GM19328 (cell line): ENCODE measurements at regions not wholly inside any gene's neighbourhood (a gene's known extent, or its start where the extent isn't known, plus 50 kb on each side); places are given as distances from the start of the nearest gene placed in this dataset.
"Not testable (repeated sequence)": the region's sequence is repeated elsewhere in the genome, so short reads cannot be mapped to it uniquely, and the experiment has no call there.

ENCODE experiments used
- ATAC-seq: cut with Tn5 transposase; IDR thresholded peaks from one replicate; pipeline ENCODE4 v1.9.1; 2021; ENCODE audit warnings: mild to moderate bottlenecking, moderate library complexity; ENCODE audit not compliant: unreplicated experiment

DNA sequence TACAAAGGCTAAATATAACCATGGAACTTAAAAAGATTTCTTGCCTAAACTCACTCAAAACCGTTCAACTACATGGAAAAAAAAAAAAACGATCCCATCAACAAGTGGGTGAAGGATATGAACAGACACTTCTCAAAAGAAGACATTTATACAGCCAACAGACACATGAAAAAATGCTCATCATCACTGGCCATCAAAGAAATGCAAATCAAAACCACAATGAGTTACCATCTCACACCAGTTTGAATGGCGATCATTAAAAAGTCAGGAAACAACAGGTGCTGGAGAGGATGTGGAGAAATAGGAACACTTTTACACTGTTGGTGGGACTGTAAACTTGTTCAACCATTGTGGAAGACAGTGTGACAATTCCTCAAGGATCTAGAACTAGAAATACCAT lies 151.2 kb upstream of the SMIM30 start:
- ATAC-seq = not testable (repeated sequence)

DNA sequence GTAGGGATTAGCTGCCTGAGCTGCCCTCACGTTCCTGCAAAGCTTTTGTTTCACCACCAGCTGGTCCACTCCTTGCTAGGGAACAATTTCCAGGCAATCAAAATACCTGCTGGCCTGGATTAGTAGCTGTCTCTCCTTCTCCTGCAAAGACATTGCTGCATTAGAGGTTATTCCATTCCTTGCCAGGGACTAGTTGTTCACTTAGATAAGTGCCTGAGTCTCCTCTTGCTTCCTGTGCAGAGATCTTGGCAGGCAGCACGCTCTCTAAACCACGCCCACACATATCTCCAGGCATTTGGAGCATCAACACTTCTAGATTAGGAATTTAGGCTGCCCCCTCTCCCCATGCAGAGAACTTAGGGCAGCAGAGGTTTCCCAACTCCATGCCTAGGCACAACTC lies 150.4 kb upstream of the SMIM30 start:
- ATAC-seq = no peak

DNA sequence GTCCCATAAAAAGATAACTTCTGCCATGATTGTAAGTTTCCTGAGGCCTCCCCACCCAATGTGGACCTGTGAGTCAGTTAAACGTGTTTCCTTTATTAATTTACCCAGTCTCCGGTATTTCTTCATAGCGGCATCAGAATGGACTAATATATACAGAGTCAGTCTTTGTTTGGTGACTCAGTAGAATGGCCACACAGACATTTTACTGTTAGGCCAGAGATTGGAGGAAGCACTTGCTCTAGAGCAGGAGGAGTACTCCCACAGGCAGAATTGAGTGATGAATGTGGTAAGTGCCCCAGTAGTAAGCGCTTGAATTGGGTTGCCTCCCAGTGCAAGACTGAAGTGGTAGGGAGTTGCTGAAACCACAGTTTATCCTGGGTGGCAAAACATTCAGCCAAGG lies 149.5 kb upstream of the SMIM30 start:
- ATAC-seq = no peak

DNA sequence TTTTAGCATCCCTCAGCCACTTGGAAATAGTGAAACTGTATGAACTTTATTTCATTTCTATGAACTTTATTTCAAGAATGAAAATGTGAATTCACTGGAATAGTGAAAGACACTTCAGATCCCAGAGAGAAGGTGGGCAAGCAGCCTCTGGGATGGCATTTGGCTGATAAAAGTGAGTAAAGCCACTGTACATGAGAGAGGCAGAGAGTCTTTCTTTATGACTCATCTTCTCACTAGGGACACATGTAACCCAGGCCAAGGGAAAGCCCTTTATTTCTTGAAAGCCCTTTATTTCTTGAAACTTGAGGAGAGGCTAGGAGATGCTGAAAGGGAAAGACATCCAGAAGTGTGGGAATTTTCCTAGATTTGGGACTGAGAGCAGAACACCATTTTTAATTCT lies 148.9 kb upstream of the SMIM30 start:
- no peak for ATAC-seq

DNA sequence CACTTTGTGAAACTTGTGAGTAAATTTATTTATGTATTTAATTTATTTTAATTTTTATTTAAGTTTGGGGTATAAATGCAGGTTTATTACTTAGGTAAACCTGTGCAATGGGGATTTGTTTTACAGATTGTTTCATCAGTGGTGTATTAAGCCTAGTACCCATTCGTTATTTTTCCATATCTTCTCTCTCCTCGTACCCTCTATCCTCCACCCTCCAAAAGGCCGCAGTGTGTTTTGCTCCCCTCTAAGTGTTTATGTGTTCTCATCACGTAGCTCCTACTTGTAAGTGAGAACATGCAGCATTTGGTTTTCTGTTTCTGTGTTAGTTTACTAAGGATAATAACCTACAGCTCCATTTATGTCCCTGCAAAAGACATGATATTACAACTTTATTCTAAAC lies 145.4 kb upstream of the SMIM30 start:
- ATAC-seq = no peak

DNA sequence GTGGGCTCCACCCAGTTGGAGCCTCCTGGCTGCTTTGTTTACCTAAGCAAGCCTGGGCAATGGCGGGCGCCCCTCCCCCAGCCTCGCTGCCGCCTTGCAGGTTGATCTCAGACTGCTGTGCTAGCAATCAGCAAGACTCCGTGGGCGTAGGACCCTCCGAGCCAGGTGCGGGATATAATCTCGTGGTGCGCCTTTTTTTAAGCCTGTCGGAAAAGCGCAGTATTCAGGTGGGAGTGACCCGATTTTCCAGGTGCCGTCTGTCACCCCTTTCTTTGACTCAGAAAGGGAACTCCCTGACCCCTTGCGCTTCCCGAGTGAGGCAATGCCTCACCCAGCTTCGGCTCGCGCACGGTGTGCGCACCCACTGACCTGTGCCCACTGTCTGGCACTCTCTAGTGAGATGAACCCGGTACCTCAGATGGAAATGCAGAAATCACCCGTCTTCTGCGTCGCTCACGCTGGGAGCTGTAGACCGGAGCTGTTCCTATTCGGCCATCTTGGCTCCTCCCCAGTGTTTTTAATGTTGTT lies 144.9 kb upstream of the SMIM30 start:
- not testable (repeated sequence) for ATAC-seq

DNA sequence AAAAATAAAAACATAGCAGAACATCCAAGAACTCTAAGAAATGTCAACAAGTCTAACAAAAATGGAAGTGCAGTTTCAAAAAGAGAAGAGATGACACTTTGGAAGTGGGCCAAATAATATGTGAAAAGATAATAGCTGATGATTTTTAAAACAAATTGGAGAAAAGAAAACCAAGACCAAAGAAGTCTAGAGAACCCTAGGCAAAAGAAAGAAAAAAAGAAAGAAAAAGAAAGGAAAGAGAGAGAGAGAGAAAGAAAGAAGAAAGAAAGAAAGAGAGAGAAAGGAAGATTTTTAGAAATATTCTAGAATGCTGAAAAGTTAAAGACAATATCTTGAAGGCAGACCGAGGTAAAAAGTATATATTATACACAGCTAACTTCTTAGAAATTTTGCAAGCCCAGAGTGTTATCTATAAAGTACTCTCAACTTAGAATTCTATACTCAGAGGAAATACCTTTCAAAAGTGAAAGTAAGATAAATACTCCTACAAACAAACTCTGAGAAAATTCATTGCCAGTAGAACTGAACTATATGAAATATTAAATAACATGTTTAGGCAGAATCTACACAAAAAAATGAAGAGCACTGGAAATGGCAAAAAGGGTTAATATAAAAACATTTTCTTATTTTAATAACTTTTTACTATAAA lies 138.7 kb upstream of the SMIM30 start:
- no peak for ATAC-seq

DNA sequence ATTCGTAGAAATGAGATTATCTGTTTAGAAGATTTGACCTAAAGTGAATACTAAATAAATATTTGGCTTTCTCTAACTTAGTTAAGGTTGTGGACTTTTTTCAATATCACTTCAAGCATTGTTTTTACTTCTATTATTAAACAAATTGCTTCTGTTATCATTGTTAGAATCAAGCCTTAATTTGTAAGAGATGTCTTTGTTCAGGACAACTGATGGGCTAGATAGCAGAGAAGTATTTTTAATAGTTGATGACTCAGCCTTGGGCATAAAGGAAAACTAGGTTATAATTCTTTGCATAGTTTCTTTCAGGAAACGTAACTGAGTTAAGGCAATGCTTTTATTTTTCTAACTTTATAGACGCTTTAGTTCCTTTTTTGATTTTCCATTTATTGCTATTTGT lies 128.8 kb upstream of the SMIM30 start:
- ATAC-seq = no peak

DNA sequence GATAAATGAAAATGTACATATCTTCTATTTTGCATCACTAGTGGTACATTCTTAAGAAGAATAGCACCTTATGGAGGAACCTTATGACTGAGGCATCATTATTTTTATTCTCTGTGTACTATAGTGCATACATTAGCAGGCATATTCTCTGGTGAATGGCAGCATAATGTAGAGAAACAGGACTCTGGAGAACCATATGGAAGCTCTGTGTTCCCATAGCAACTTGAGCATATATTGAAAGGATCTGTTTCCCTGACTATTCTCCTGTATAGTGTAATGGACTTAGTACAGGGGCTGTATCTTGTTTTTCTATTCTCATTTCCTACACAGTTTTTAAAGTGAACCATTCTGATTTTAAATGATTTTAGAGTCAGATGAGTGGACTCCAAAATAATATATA lies 128.4 kb upstream of the SMIM30 start:
- no peak for ATAC-seq

DNA sequence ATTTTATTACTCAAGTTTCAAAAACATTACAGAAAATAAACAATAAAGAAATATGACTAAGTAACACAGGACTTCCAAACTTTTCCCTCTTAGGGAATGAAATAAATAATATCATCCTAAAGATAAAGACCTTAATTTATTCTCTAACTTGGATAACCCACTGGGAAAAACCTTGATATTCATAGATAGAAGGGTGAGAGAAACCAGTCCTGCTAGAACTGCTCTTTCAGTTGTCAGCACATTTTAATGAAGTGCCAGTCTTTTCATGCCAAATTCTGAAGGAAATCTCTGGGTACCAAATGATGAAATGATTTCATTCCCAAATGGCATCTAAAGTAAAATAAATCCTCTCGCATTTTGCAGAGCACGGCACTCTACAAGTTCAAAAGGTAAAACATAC lies 114.5 kb upstream of the SMIM30 start:
- ATAC-seq = no peak

DNA sequence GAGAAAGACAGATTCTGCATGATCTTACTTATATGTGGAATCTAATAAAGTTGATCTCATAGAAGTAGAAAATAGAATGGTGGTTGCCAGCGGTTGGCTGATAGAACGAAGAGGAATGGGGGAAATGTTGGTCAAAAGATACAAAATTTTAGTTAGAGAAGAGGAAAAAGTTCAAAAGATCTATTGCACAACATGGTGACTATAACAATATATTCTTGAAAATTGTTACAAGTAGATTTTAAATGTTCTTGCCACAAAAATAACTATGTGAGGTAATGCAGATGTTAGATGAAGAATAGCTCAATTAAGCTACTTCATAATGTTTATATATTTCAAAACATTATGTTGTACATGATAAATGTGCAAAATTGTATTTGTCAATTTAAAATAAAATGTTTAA lies 112.3 kb upstream of the SMIM30 start:
- ATAC-seq = no peak

DNA sequence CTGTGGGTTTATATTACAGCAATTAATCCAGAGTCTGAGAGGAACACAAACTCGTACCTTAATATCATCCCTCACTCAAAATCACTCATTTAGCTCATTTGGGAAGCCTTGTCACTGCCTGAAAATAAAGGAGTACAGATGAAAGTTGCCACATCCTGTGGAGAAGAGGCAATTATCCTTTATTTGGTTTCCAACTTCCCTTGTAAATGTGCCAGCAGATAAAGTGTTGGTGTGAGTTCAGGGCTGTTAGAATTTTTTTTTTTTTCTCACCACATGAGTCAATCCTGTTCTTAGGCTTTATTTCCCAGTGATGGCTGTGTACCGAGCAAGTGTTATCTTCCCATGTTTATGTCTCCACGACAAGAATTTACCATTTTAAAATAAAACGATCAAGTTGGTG lies 99.0 kb upstream of the SMIM30 start:
- no peak for ATAC-seq

DNA sequence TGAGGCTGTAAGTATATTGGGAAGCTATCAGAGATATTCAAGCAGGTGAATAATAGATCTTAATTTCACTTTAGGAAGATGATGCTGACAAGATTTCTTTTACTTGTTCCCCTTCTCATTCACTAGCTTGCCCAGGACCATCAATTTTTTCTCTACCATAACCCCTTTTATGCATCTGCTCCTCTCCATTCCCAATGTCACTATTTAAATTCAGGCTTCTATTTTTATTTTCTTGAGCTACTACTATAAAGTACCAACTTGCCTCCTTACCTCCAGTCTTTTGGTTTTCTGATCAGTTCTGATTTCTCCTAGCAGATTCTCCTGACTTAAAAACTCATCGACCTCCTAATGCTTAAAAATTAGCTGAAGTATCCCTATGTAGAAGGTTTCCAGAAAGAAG lies 97.7 kb upstream of the SMIM30 start:
- no peak for ATAC-seq

DNA sequence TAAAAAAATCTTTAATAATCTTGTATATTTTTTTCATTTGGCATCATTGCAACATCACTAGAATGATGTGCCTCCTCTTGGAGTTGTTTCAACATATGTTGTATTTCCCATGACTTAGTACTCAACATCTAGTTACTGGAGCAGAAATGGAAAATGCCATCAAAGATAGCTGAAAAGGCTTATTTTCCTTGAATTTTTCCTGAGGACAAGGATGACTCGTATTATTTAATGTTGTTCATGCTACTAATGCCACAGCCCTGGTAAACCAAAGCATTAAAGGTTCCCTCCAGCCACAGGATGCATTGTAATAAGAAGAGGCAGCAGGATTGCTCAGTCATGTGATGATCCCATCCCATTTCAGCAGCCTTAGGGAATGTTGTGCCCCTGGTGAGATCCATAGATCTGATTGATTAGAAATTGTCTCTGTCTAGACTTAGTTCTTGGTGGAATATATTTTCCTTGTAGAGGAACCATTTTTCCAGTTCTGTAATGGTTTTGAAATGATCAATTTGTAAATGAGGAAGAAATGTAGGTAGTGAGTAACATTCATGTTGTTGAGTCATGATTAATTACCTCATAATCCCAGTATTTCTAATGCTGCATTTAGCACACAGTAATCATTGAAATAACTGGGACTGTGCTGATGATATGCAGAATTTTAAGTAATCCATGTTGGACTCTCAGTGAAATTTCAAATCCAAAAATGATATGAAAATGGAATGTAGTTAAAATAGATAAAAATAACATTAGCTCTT lies 91.3 kb upstream of the SMIM30 start:
- no peak for ATAC-seq

DNA sequence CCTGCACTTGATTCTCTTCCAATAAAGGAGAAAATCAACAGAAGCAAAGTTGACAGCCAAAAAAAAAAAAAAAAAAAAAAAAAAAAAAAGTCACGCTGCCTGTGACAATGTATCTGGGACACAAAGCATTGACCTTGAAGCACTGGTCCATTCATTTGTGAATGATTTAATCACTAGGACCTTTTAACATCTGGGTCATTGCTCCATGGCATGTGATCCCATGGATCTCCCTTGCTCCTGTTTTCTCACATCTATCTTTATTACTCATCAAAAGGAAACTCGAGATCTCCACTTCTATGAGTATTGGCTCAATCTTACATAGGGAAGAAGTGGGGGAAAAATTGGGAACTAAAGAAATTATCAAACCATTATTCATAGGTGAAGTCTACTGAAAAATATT lies 89.6 kb upstream of the SMIM30 start:
- ATAC-seq = no peak

DNA sequence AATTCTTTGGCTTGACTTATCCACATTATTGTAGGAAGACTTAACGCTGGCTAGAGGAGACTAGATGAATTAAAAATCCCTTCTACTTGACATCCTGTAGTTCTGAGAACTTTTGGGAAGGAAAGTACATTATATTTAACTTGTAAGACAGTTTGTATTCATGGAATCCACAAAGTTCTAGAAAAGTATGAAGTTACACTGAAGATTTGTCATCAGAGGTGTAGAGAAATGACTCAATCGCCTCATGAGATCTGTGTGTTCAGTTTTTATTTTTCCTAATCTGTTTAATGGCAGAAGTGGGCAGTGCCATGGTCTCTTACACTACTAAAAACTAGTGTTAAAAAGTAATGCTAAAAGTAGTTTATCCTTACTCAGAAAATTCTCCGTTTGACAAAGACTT lies 89.1 kb upstream of the SMIM30 start:
- no peak for ATAC-seq

DNA sequence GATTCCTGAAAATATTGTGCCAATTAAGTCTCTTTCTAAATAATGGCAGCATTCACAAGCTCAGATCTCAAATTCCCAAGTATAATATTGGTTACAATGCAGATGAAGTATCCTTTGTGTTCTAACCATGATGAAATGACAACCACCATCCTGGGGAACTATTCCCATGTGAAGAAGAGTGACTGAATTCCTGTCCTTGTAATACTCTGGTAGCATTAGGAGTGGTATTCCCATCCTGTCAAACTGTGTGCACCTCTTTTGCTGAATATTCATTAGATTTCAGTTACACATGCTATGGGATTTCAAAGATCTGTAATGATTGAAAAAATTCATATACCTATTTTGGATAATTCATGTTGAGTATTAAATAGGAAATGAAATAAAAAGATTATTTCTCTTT lies 86.1 kb upstream of the SMIM30 start:
- no peak for ATAC-seq

DNA sequence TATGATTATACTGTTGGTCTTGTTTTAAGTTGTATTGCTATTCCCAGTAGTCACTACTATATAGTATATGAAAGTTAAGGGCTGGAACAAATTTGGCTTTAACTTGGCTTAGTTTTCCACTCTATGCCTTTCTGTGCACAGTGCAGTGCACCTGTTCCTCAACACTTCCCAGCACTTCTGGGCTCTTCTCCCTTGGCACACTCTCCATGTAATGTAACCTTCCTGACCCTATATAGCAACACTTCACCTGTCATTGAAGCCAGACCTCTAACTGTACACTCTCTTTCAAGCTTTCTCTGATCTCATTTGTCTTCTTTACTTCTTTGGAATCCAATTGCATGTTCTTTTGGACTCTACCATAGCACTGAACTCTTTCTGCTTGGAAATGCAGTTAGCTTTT lies 83.9 kb upstream of the SMIM30 start:
- ATAC-seq = no peak

DNA sequence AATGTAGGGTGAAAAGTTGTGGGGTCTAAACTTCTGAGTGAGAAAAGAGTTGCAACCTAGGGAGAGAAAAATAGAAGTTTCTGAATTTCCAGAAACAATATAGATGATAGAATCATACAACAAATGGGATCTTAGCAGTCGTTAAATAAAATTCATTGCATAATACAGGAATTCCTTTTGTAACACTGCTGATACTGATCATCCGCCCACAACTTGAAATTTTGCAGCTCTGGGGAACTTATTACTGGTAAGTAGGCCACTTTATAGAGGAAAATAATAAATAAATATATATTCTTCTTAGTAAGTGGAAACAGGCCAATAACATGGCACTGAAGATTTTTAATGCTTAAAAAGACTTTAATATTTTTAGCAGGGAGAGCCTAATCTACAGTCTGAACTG lies 81.9 kb upstream of the SMIM30 start:
- no peak for ATAC-seq

DNA sequence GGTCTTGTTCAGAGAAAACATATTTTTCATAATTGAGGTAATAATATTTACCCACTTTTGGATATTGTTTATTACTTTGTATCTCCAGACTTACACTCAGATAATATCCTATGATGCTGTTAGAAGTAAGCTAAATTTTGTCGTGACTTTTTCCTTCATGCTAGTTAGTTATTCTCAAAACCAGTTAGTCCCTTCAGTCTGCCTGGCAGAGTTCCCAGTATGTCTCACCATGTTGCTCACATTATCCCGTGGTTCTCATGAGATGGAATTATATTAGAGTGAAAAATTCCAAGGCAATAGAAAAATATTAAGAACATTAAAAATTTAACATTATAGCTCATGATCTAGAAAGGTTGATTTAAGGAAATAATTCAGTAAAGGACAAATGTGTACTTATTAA lies 81.5 kb upstream of the SMIM30 start:
- no peak for ATAC-seq

DNA sequence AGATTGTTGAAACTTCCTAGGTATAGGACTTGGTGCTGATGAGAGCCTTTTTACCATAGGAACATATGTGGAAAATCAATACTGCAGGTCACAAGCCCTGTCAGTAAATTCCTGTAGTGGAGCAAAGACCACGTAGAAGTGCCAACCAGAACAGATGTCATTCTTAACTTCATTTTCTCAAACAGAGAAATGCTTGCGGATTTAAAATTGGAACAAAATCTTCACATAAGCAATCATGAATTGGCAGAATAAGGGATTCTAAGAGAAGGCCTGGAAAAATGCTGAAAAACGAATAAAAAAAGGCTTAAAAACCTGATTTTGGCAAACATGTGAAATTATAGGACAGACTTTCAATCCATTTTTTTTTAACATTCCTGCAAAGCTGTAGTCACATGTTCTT lies 80.8 kb upstream of the SMIM30 start:
- no peak for ATAC-seq

DNA sequence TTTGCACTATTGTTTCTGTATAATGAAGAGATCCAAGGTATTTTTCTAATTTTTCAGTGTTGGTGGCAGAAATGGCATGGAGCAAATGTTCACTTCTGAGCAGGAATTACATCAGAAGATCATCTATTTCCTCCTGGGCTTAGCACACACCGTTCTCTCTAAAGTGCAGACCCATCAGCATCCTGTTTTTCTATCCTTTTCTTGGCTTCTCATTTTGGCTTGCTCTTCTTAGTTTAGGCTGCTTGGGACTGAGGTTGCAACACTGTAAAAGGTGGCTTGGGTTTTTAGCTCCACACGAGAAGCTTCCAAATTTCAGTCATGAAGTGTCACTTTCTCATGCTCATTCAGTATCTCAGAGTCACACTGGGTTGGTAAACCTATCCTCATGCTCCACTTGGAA lies 79.9 kb upstream of the SMIM30 start:
- ATAC-seq = no peak

DNA sequence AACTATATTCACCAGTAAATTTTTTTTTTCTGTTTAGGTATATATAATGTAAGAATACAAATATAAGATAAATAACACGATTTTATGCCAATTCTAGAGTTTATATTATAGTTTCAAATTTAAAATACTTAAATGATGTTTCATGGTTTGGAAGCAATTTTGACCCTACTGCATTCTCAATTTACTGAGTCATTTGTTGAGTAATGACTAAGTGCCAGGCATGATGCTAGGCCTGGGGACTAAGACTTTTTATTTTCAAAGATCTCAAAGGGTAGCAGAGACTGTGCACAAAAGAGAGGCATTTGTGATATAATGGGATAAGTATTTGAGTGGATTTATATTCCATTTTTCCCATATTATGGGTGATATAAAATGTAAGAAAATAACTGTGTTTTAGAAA lies 78.9 kb upstream of the SMIM30 start:
- no peak for ATAC-seq
